ENCODE measurements at regions not wholly inside any gene's neighbourhood (a gene's known extent, or its start where the extent isn't known, plus 50 kb on each side); places are given as distances from the start of the nearest gene placed in this dataset.

DNA sequence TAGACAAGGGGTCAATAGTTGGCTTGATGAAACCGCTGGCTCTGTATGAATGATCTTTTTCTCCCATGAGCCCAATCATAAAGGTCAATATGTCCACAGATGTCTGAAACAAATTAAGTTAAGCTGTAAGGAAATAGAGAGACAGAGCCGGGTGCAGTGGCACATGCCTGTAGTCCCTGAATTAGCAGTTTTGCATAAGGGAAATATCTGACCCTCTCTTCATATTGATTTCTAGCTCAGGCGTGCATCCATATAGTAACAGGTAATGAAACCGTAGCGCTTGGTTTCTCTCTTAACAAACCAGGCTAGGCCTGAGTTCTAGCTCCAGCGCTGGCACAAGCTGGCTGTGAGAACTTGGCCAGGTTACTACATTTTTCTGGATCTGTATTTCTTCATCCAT lies 118.1 kb upstream of the ERCC6L2 start:
- Mint-ChIP-seq H3K36me3 (no peaks in the 10 kb centered on the region), H3K9me3 (no peaks in the 10 kb centered on the region), H3K27ac (no peak overlapping the region), H3K4me3 (no peak overlapping the region), H3K27me3 (ENCODE audit: low read depth in 2 of 2) (peaks cover 7 to 14% of the 10 kb centered on the region in 2 donors), H3K4me1 (peaks cover 7 to 8% of the 10 kb centered on the region in 2 donors)
- TF ChIP-seq, protein P1, sequence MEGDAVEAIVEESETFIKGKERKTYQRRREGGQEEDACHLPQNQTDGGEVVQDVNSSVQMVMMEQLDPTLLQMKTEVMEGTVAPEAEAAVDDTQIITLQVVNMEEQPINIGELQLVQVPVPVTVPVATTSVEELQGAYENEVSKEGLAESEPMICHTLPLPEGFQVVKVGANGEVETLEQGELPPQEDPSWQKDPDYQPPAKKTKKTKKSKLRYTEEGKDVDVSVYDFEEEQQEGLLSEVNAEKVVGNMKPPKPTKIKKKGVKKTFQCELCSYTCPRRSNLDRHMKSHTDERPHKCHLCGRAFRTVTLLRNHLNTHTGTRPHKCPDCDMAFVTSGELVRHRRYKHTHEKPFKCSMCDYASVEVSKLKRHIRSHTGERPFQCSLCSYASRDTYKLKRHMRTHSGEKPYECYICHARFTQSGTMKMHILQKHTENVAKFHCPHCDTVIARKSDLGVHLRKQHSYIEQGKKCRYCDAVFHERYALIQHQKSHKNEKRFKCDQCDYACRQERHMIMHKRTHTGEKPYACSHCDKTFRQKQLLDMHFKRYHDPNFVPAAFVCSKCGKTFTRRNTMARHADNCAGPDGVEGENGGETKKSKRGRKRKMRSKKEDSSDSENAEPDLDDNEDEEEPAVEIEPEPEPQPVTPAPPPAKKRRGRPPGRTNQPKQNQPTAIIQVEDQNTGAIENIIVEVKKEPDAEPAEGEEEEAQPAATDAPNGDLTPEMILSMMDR (IDR thresholded peaks at IDR 0.05) = no peak
- ATAC-seq = no peak
- WGBS (ENCODE audit: insufficient coverage) = 88% methylated on average over 6 of the region's 6 CpGs
- H3K4me3 ChIP-seq (ENCODE audit: low read length) = no peak overlapping the region
- H3K27me3 ChIP-seq (ENCODE audit: control insufficient read depth, insufficient read depth, low read length) = no peaks in the 10 kb centered on the region
- no peak overlapping the region for H3K27ac ChIP-seq (ENCODE audit: low read length)
- H3K4me1 ChIP-seq (ENCODE audit: control insufficient read depth, insufficient read depth, low read length) = peaks cover 6% of the 10 kb centered on the region
- no peaks in the 10 kb centered on the region for H3K36me3 ChIP-seq (ENCODE audit: control insufficient read depth, insufficient read depth, low read length)
- intact Hi-C loops (cut with micrococcal nuclease) = no loop called here
- no peaks in the 10 kb centered on the region for H3K9me3 ChIP-seq (ENCODE audit: control insufficient read depth, insufficient read depth, low read length)
- DNase-seq = no peak

DNA sequence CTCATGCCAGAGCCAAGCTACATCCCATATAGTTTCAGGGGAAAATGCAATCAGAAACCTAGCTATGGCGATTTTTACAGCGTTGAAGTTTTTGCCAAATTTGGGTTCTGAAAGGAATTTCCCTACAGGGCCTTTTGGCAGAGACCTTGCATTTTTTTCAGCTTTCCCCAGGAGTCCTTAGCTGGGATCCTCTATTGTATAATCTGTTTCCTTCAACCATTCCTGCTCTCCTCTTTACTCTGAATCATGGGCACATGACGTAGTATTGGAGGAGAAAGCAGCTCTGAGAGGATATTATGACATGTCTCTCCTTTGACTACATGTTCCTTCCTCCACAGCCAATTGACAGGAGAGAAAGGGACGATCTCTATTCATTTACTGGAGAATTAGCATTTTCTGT lies 118.5 kb upstream of the ERCC6L2 start:
- H3K27ac Mint-ChIP-seq = no peak overlapping the region
- no peak overlapping the region for H3K4me3 ChIP-seq (ENCODE audit: low read length)
- no peaks in the 10 kb centered on the region for H3K36me3 Mint-ChIP-seq
- ATAC-seq (no peak), DNase-seq (no peak)
- no peaks in the 10 kb centered on the region for H3K27me3 ChIP-seq (ENCODE audit: control insufficient read depth, insufficient read depth, low read length)
- intact Hi-C loops (cut with micrococcal nuclease) = no loop called here
- no peak overlapping the region for H3K4me3 Mint-ChIP-seq
- TF ChIP-seq, protein P1 (IDR thresholded peaks at IDR 0.05) = no peak
- H3K27me3 Mint-ChIP-seq (ENCODE audit: low read depth in 2 of 2) = peaks cover 7 to 13% of the 10 kb centered on the region in 2 donors
- H3K4me1 ChIP-seq (ENCODE audit: control insufficient read depth, insufficient read depth, low read length) = peaks cover 1% of the 10 kb centered on the region
- no peaks in the 10 kb centered on the region for H3K9me3 ChIP-seq (ENCODE audit: control insufficient read depth, insufficient read depth, low read length)
- H3K4me1 Mint-ChIP-seq = peaks cover 2 to 3% of the 10 kb centered on the region in 2 donors
- 65% methylated on average over 3 of the region's 4 CpGs for WGBS (ENCODE audit: insufficient coverage)
- no peaks in the 10 kb centered on the region for H3K36me3 ChIP-seq (ENCODE audit: control insufficient read depth, insufficient read depth, low read length)
- no peak overlapping the region for H3K27ac ChIP-seq (ENCODE audit: low read length)
- no peaks in the 10 kb centered on the region for H3K9me3 Mint-ChIP-seq

DNA sequence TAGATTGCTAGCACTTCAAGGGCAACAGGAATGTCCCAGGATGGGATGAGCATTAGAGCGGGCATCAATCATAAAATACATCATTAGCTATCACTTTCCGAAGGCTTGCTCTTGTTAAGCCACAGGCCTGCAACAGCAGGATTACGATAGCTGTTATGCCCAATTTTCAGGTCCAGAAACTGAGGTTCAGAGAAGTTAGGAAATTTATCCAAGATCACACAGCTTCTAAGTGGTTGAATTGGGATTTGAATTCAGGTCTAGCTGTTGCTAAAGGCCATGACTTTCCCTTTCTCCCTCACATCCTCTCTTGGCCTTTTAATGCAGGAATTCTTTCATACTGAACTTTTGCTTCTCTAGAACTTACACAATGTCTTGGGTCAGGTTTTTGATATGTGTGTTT lies 119.4 kb upstream of the ERCC6L2 start:
- no peaks in the 10 kb centered on the region for H3K36me3 Mint-ChIP-seq
- DNase-seq (no peak), ATAC-seq (no peak)
- Histone ChIP-seq H3K4me1 (ENCODE audit: control insufficient read depth, insufficient read depth, low read length) (peaks cover 1% of the 10 kb centered on the region), H3K4me3 (ENCODE audit: low read length) (no peak overlapping the region), H3K9me3 (ENCODE audit: control insufficient read depth, insufficient read depth, low read length) (no peaks in the 10 kb centered on the region), H3K27me3 (ENCODE audit: control insufficient read depth, insufficient read depth, low read length) (no peaks in the 10 kb centered on the region), H3K36me3 (ENCODE audit: control insufficient read depth, insufficient read depth, low read length) (no peaks in the 10 kb centered on the region), H3K27ac (ENCODE audit: low read length) (no peak overlapping the region)
- WGBS (ENCODE audit: insufficient coverage) = 98% methylated on average over 3 of the region's 3 CpGs
- no peak overlapping the region for H3K27ac Mint-ChIP-seq
- TF ChIP-seq, protein P1 (IDR thresholded peaks at IDR 0.05) = no peak
- no peaks in the 10 kb centered on the region for H3K4me1 Mint-ChIP-seq
- H3K4me3 Mint-ChIP-seq = no peak overlapping the region
- intact Hi-C loops (cut with micrococcal nuclease) = no loop called here
- no peaks in the 10 kb centered on the region for H3K9me3 Mint-ChIP-seq
- peaks cover 7 to 13% of the 10 kb centered on the region in 2 donors for H3K27me3 Mint-ChIP-seq (ENCODE audit: low read depth in 2 of 2)

GRCh38 chr9:95755421-95755730 lies 120.1 kb upstream of the ERCC6L2 start:
- ATAC-seq (no peak), DNase-seq (no peak)
- Histone ChIP-seq H3K4me3 (ENCODE audit: low read length) (no peak overlapping the region), H3K36me3 (ENCODE audit: control insufficient read depth, insufficient read depth, low read length) (no peaks in the 10 kb centered on the region), H3K4me1 (ENCODE audit: control insufficient read depth, insufficient read depth, low read length) (peaks cover 8% of the 10 kb centered on the region), H3K9me3 (ENCODE audit: control insufficient read depth, insufficient read depth, low read length) (no peaks in the 10 kb centered on the region), H3K27ac (ENCODE audit: low read length) (no peak overlapping the region), H3K27me3 (ENCODE audit: control insufficient read depth, insufficient read depth, low read length) (no peaks in the 10 kb centered on the region)
- H3K9me3 Mint-ChIP-seq = no peaks in the 10 kb centered on the region
- H3K36me3 Mint-ChIP-seq = no peaks in the 10 kb centered on the region
- intact Hi-C loops (cut with micrococcal nuclease) = no loop called here
- WGBS (ENCODE audit: insufficient coverage) = 76% methylated on average over 3 of the region's 3 CpGs
- TF ChIP-seq, protein P1 (IDR thresholded peaks at IDR 0.05) = no peak
- no peaks in the 10 kb centered on the region for H3K4me1 Mint-ChIP-seq
- H3K4me3 Mint-ChIP-seq = no peak overlapping the region
- H3K27ac Mint-ChIP-seq = no peak overlapping the region
- H3K27me3 Mint-ChIP-seq (ENCODE audit: low read depth in 2 of 2) = peaks cover 7 to 15% of the 10 kb centered on the region in 2 donors
